NT2/D1 (cell line): ENCODE measurements at regions not wholly inside any gene's neighbourhood (a gene's known extent, or its start where the extent isn't known, plus 50 kb on each side); places are given as distances from the start of the nearest gene placed in this dataset.

Experiments
- DNase-seq: peaks from one replicate; pipeline ENCODE4 v3.0.0-alpha.2; 2011; ENCODE audit warnings: low read depth, low spot score
- H3K27me3 ChIP-seq: 2 replicates; pipeline ENCODE4 v1.6.0; 2011; ENCODE audit warnings: mild to moderate bottlenecking; ENCODE audit not compliant: insufficient read length, insufficient read depth
- H3K36me3 ChIP-seq: 2 replicates; pipeline ENCODE4 v1.6.1; 2011; ENCODE audit warnings: mild to moderate bottlenecking, low read length, mixed read lengths; ENCODE audit not compliant: insufficient read depth, insufficient read length
- H3K4me1 ChIP-seq: 2 replicates; pipeline ENCODE4 v1.5.1; 2011; ENCODE audit not compliant: insufficient read depth, insufficient read length
- H3K4me3 ChIP-seq: 2 replicates; pipeline ENCODE4 v1.5.1; 2011; ENCODE audit warnings: low read depth; ENCODE audit not compliant: insufficient read length
- H3K9ac ChIP-seq: 2 replicates; pipeline ENCODE4 v1.6.0; 2011; ENCODE audit warnings: low read depth; ENCODE audit not compliant: insufficient read length
- H3K9me3 ChIP-seq: 2 replicates; pipeline ENCODE4 v1.5.1; 2011; ENCODE audit warnings: mild to moderate bottlenecking, low read length; ENCODE audit not compliant: insufficient read depth
- SUZ12 ChIP-seq: IDR thresholded peaks from 2 replicates; pipeline ENCODE4 v1.6.1; 2011; ENCODE audit not compliant: insufficient read length, insufficient read depth; ENCODE audit errors: extremely low read depth
- YY1 ChIP-seq: IDR thresholded peaks from 2 replicates; pipeline ENCODE4 v1.6.1; 2011; ENCODE audit not compliant: insufficient read length, insufficient read depth
- ZNF274 ChIP-seq: IDR thresholded peaks from 2 replicates; pipeline ENCODE4 v1.6.1; 2011; ENCODE audit warnings: mild to moderate bottlenecking, low read depth, low read length

GRCh38 chr13:84648069-84648640, 765.9 kb upstream of the SLITRK1 start:
- no peak overlapping the region for H3K9ac ChIP-seq
- no peaks in the 10 kb centered on the region for H3K9me3 ChIP-seq
- no peak overlapping the region for H3K4me3 ChIP-seq
- H3K4me1 ChIP-seq: no peaks in the 10 kb centered on the region
- DNase-seq: no peak
- TF ChIP-seq YY1 (no peak), SUZ12 (no peak), ZNF274 (no peak)
- no peaks in the 10 kb centered on the region for H3K27me3 ChIP-seq
- no peaks in the 10 kb centered on the region for H3K36me3 ChIP-seq

GRCh38 chr13:84646957-84647356, 764.7 kb upstream of the SLITRK1 start:
- Histone ChIP-seq H3K4me1 (no peaks in the 10 kb centered on the region), H3K4me3 (no peak overlapping the region), H3K9me3 (no peaks in the 10 kb centered on the region), H3K27me3 (no peaks in the 10 kb centered on the region), H3K36me3 (no peaks in the 10 kb centered on the region), H3K9ac (no peak overlapping the region)
- no peak for TF ChIP-seq ZNF274
- TF ChIP-seq SUZ12: no peak
- TF ChIP-seq YY1: no peak
- DNase-seq: no peak

- no peak overlapping the region for H3K9ac ChIP-seq
- TF ChIP-seq YY1: no peak
- TF ChIP-seq ZNF274: no peak
- TF ChIP-seq SUZ12: no peak
- no peak for DNase-seq
- H3K36me3 ChIP-seq: no peaks in the 10 kb centered on the region
- H3K4me1 ChIP-seq: no peaks in the 10 kb centered on the region
- no peak overlapping the region for H3K4me3 ChIP-seq
- H3K27me3 ChIP-seq: no peaks in the 10 kb centered on the region
- H3K9me3 ChIP-seq: no peaks in the 10 kb centered on the region
Measured at GRCh38 chr13:84645196-84646012, 763.1 kb upstream of the SLITRK1 start.

GRCh38 chr13:84641491-84641890, 759.2 kb upstream of the SLITRK1 start:
- Histone ChIP-seq H3K9me3 (no peaks in the 10 kb centered on the region), H3K9ac (no peak overlapping the region), H3K27me3 (no peaks in the 10 kb centered on the region), H3K36me3 (no peaks in the 10 kb centered on the region), H3K4me1 (no peaks in the 10 kb centered on the region), H3K4me3 (no peak overlapping the region)
- TF ChIP-seq SUZ12 (no peak), YY1 (no peak), ZNF274 (no peak)
- no peak for DNase-seq

GRCh38 chr13:84640691-84641090, 758.4 kb upstream of the SLITRK1 start:
- Histone ChIP-seq H3K9ac (no peak overlapping the region), H3K9me3 (no peaks in the 10 kb centered on the region), H3K4me1 (no peaks in the 10 kb centered on the region), H3K36me3 (no peaks in the 10 kb centered on the region), H3K4me3 (no peak overlapping the region), H3K27me3 (no peaks in the 10 kb centered on the region)
- no peak for DNase-seq
- TF ChIP-seq SUZ12: no peak
- TF ChIP-seq YY1: no peak
- TF ChIP-seq ZNF274: no peak

GRCh38 chr13:84630476-84630875, 748.2 kb upstream of the SLITRK1 start:
- Histone ChIP-seq H3K36me3 (no peaks in the 10 kb centered on the region), H3K9ac (no peak overlapping the region), H3K27me3 (no peaks in the 10 kb centered on the region), H3K4me3 (no peak overlapping the region), H3K9me3 (no peaks in the 10 kb centered on the region), H3K4me1 (no peaks in the 10 kb centered on the region)
- TF ChIP-seq YY1 (no peak), ZNF274 (no peak), SUZ12 (no peak)
- no peak for DNase-seq

- Histone ChIP-seq H3K27me3 (no peaks in the 10 kb centered on the region), H3K9ac (no peak overlapping the region)
- TF ChIP-seq SUZ12 (no peak), ZNF274 (no peak), YY1 (no peak)
Measured at GRCh38 chr13:84616864-84617263, 734.6 kb upstream of the SLITRK1 start.

More at GRCh38 chr13:84616864-84617263, 734.6 kb upstream of the SLITRK1 start:
- no peak for DNase-seq
- Histone ChIP-seq H3K4me3 (no peak overlapping the region), H3K4me1 (no peaks in the 10 kb centered on the region), H3K9me3 (no peaks in the 10 kb centered on the region), H3K36me3 (no peaks in the 10 kb centered on the region)
